C4-2B (cell line): ENCODE measurements at regions not wholly inside any gene's neighbourhood (a gene's known extent, or its start where the extent isn't known, plus 50 kb on each side); places are given as distances from the start of the nearest gene placed in this dataset.

Experiments
- CTCF ChIP-seq: fragments of 450-650 bp; conservative IDR thresholded peaks from 2 replicates; pipeline ENCODE4 v1.5.1; 2017; ENCODE audit warnings: mild to moderate bottlenecking
- ZFX ChIP-seq: fragments of 450-650 bp; IDR thresholded peaks from 2 replicates; pipeline ENCODE4 v1.6.1; 2017

GRCh38 chr10:121268863-121269432, 329.3 kb downstream of the FGFR2 start:
- TF ChIP-seq CTCF: no peak
- no peak for TF ChIP-seq ZFX
